ENCODE measurements at regions not wholly inside any gene's neighbourhood (a gene's known extent, or its start where the extent isn't known, plus 50 kb on each side); places are given as distances from the start of the nearest gene placed in this dataset.
"Not testable (repeated sequence)": the region's sequence is repeated elsewhere in the genome, so short reads cannot be mapped to it uniquely, and the experiment has no call there.

DNA sequence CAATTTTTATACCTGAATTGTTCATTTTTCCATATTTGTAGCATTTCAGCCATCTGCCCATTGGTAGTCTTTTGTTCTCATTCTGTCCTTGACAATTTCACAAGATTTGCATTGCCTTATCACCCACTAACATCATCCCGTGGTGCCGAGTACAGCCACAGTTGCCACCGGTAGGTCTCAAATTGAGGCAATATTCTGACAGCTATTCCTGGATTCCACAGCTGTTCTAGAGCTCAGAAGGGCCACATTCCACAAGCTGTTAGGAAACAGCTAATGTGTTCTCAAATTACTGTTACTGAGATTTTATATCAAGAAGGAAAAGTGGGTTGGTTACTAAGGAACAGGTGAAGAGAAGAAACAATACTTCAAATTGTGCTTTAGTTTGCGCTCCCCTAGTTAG is 178.8 kb downstream of the RPRM start:
- DNase-seq: no peak

DNA sequence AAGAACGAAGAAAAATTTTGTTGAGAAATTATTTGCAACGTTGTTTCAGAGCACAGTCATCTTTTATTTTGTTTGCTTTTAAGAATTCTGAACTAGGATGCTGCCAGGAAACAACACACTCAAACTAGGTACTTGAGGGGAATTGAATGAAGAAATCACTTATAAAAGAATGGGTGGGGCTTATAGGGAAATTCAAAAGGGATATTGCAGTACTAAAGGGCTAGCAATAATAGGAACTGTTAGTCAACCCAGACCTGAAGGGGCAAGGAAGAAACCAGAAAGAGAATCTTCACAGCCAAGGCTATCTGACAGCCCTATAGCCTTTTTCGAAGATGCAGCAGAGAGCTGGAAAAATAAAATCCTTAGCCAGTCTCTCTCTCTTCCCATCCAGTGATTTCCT is 179.3 kb downstream of the RPRM start:
- DNase-seq: no peak

DNA sequence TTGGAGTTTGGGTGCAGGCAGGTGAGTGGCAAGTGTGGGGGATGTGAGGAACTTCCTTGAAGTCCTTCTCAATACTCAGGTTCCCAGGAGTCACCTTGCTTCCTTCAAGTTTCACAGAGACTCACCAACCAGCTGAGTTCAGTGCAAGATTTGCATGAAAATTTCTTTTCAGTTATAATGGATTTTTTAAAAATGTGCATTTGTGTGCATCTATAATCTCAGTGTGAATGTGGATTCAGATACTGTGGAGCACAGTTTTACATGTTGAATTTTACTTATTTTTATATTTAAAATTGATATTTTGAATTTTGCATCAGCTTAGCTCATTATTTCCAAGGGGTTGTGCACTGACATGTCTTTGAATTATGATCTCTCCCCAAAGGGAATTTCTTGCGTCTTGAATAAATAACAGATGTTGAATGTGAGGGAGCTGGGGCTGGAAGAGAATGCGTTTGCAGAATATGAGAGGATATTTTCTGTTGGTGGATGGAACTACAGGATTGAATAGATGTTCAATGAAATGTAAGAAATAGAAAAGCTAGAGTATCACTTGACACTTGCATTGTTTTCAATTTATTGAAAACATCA is 184.3 kb downstream of the RPRM start:
- no peak for DNase-seq

DNA sequence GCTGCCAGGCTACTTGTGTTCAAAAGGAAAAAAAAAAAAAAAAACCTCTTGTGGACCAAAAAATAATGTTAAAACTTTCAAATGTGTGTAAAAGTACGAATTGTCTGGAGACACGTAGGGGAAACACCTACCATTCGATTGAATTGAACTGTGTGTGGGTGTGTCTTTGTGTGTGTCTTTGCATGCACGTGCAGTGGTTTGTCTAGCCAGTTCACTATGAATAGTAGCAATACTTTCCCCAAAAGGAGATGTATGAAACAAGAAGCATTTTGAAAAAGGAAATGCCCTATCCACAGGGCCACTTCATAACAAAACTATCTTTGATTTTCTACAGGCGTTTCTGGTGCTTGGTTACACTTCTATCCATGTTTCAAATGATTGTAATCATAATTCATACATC is 186.8 kb downstream of the RPRM start:
- DNase-seq: no peak

DNA sequence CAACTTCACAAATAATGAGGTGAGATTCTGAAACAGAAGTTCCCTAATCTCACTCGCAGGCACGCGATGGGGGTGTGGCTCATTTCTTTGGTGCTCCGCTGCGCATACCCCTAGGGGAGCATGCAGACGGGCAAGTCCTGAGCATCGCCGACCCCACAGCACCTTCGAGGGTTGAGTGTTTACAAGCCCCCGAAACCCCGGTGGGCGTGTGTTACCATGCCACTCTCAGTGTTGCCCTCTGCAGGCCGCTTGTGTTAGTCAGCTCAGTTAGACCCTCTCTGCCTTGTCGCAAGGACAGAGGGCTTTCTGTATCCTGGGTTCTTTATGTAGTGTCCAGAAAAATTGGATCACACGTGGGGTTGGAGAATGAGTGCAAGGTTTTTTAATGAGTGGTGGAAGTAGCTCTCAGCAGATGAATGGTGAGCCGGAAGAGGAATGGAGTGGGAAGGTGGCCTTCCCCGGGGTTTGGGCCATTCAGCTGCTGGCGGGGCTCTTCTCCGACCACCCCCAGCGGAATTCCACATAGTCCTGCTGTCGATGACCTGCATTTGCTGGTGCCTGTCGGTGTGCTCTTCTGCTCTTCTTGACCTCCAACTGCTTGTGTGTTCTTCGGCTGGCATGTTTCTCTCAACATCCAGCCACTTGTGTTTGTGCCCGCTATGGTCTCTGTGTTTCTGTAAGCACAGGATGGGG is 191.3 kb downstream of the RPRM start:
- DNase-seq: peak; percentile 87

DNA sequence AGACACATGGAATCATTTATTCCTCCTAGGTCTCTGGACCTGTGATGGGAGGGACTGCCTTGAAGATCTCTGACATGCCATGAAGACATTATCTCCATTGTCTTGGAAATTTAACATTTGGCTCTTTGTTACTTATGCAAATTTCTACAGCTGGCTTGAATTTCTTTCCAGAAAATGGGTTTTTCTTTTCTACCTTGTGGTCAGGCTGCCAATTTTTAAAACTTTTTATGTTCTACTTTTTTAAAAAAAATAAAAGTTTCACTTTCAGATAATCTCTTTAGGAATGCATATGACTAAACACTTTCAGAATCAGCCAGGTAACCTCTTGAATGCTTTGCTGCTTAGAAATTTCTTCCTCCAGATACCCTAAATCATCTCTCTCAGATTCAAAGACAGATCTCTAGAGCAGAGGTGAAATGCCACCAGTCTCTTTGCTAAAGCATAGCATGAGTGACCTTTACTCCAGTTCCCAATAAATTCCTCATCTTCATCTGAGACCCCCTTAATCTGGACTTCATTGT is 209.6 kb downstream of the RPRM start:
- no peak for DNase-seq

DNA sequence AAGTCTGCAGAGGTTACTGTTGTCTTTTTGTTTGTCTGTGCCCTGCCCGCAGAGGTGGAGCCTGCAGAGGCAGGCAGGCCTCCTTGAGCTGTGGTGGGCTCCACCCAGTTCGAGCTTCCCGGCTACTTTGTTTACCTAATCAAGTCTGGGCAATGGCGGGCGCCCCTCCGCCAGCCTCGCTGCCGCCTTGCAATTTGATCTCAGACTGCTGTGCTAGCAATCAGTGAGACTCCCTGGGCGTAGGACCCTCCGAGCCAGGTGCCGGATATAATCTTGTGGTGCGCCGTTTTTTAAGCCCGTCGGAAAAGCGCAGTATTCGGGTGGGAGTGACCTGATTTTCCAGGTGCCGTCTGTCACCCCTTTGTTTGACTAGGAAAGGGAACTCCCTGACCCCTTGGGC is 221.7 kb downstream of the RPRM start:
- DNase-seq: not testable (repeated sequence)

DNA sequence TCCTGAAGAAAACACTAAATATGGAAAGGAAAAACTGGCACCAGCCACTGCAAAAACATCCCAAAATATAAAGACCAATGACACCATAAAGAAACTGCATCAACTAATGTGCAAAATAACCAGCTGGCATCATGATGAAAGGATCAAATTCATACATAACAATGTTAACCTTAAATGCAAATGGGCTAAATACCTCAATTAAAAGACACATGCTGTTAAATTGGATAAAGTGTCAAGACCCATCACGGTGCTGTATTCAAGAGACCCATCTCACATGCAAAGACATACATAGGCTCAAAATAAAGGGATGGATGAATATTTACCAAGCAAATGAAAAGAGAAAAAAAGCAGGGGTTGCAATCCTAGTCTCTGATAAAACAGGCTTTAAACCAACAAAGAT is 231.9 kb downstream of the RPRM start:
- DNase-seq: not testable (repeated sequence)

DNA sequence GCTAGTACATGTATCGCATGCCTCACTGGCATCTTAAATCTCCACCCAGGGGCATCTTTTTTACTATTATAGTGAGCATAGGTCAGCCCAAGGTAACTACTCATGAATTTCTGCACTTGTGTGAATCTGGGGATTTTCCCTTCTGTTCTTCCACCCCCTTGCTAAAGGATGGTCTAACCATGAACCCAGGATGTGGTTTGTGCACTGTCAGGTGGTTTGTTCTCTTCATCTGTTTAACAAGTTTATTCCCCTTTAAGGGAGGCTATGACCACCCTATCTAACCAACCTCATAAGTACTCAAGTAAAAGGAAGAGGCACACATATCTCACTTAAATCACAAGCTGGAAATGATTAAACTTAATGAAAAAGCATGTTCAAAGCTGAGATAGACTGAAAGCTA is 243.0 kb downstream of the RPRM start:
- no peak for DNase-seq

DNA sequence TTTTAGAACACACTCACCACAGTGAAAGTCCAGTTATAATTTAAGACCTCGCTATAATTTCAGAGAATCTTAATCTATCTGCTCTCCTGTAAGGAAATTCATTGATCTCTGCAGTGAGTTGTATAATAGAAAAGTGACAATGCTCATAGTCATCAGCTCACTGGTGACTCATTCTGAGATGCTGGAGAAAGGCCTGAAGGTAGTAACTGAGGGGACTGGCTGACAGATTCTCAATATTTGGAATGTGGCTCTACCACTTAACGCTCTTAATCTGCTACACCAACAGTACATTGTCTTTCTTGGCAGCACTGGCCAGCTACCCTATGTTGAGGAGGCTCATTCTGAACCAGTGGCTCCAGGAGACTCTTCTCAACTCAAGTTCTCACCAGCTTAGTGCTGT is 246.1 kb downstream of the RPRM start:
- DNase-seq: peak; percentile 83

DNA sequence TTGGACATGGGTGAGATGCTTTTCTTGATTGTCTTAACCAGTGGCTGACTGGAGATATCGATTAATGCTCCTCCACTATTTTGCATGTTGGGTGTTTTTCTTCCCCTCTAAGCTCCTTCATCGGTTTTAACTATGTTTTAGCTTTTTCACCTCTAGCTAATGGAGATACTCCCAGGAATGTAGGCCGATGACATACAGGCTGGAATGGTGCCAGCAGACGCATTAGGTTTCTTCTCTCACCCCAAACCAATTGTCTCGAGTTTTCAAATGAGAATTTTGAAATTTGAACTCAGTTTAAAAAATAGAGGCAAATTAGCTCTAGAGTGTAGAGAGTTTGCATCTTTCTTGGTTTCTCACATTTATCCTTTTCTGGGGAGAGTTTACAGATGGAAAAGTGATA is 247.6 kb downstream of the RPRM start:
- DNase-seq: no peak

DNA sequence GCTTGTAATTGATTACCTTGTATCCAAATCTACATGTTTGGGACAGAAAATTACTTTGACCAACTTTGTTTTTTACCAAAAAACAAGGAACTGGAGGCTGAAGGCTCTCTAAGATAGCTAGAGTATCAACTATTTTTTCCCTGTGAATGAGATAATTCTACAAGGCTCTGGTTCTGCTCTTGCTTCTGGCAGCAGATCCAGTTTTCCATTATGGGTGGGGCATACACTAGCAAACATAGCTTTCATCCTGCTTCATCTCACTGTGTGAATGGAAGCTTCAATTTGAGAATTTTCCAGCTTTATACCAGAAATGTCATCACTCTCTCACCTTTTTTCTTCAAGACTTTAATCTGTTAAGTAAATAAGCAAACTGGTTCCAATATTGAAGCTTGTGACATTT is 249.7 kb downstream of the RPRM start:
- DNase-seq: no peak

DNA sequence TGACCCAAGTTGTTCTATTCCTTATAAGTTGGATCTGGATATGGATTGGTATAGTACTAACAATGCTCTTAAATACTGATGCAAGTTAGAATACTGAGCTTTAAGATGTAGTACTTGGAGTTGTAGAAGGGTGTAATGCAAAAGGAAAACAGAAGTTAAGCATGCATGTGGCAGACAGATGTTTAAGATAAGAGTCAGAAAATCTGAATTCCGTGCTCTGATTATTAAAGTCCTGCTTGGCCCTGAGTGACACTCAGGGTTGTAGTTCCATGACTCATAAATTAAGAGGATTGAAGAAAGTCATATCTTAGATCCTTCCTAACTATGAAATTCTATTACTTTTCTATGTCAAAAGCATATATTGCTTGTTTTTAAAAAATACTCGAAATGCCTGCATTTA is 250.6 kb downstream of the RPRM start:
- no peak for DNase-seq

DNA sequence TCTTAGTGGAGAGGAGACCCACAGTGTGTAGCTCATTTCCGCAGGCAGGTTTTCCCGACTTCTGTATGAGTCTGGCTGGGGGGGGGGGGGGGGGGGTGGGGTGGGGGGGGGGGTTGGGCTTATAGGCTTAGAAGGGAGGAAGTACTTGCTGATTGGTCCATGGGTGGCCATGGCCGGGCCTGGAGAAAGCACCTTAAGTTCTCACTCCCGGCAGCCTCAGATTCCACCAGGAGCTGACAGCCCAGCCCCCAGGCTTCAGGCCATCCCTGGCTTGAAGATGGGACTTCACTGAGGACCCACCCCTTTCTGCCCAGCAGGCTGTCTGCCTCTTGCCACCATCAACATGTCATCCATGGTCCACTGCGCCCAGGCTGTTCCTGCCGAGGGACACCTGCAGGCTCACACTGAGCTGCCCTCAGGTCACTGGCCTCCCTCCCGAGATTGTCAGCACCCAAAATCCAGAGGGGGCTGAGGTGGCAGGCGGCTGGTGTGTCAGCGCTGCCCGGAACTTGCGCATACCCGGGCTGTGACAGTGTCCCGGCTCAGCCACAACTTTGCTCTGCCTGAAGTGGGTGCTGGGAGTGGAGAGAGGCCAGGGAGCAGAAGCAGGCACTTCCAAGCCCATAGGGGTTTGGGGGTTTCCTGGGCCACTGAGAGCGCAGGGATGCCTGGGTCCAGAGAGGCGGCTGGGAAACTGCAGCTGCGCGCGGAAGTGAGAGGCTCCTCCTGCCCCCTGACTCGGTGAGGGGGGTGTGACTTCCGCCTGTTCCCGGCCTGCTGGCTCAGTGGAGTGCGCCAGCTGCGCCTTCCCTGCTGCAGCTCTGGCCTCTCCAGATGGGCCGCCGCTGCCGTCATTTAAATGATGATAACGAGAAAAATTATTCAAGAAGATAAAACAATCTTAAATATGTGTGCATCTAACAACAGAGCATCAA is 256.1 kb downstream of the RPRM start:
- no peak for DNase-seq

DNA sequence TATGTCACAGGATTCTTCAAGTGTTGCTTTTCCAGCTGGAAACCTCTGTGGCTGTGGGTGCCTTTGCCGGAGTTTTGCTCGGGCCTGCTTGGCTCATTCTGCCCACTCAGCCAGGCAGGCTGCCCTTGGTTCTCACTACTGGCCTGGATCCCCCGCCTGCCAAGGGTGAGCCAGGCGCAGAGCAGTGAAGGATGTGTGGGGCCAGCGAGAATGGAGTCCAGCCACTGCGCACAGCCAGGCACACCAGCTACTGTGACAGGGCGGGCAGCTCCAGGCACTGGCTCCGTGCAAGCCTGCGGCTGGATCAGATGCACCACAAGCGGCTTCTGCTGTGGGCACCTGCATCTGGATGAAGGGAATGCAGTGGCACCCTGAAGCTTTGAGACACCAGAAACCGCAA is 257.1 kb downstream of the RPRM start:
- DNase-seq: no peak

DNA sequence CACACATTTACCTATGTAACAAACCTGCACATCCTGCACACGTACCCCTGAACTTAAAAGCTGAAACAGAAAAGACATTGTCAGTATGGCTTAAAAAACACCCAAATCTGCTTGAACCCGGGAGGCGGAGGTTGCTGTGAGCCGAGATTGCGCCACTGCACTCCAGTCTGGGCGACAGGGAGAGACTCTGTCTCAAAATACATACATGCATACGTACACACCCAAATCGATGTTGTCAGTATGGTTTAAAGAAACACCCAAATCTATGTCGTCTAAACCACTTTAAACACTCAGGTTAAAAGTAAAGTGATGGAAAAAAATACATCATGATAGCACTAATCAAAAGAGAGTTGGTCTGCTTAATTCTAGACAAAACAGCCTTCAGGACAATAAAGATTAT is 257.5 kb downstream of the RPRM start:
- no peak for DNase-seq

DNA sequence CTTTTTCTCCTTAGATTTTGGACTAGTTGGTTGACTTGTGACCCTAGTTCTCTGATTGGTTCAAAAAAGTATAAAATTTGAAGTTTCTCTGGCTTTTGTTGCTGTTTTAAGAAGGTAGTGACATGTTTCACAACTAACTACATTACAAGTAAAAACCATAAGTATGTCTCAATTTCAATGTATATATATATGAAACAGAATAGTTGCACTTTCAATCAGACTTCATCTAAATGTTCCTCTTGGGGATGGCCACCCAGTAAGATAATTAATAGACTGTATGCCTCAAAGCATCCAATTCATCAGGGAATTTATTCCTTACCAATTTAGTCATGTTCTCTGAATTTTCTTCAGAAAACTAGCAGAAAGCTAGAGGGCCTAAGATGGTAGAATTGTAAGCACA is 259.7 kb downstream of the RPRM start:
- DNase-seq: no peak

DNA sequence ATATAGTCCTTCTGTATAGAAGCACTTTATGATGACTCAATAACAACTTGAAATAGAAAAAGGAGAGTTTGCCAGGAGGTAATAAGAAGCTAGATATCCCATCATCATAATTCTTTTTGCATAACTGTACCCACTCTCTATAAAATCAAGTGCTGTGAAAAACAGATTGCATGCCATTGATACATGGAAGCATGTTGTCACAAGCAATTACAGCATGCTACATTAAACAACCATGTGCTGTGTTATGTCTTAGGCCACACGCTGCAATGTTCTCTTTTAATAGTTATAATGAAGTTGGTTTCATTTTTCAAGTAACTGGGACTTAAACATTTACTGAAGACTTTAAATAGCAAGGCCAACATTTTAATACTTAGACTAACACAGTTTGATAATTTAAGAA is 264.2 kb downstream of the RPRM start:
- no peak for DNase-seq

DNA sequence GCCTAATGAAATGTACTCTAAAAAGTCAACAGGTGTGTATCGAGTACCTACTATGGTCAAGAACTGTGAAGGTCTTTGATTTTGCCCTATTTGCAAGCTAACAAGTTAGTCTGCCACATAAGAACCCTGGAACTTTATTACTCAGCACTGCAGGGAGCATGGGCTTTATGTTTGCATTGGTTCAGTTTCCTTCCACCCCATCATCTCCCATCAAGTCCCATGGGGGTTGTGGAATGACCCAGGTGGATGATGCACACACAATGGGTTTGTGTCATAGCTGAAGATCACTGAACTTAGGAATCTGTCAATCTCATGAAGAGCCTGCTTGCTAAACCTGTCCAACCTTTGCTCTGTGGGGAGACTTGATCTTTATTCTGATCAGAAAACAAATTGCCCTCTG is 265.5 kb downstream of the RPRM start:
- no peak for DNase-seq

DNA sequence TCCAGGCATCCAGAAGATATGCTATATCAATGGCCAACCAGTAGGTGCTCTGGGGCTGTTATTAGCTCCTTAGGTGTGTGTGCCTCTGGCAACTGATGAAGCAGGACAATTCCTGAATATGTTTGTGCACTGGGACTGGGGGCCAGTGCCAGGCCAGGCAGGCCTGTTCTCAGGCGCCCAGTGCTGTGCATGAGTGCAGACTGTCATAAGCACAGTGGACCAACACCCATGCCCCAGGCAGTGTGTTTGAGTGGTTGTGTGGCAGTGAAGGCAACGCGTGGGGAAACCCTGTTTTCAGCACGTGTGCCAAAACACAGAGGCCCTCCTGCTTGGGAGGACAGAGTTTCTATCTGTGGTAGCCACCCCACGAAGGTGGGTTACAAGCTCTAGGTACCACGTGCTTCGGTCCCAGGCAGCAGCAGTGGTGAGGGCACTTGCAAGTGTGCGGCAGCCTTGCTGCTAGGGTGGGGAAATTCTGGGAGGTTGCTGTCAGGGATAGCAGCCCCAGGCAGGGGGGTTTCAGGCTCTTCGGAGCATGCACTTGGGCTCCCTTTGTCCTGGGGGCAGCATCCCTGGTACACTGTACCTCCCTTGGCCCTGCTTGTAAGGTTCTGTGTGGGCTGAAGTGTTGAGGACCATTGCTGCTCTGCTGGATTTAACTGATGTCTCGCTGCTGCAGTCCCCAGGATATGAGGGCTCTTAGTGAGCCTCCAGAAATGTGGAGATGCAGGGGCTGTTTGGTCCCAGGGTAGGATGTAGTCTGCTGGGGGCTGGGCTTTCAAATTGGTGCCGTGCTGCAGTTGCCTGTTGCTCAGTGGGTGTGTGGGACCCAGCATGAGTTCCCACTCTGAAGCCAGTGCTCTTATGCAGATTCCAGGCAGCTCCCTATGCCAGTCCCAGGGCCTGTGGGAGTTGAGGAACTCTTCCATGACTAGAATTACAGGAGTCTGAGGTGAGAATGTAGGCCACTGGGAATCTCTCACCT is 280.9 kb downstream of the RPRM start:
- no peak for DNase-seq

DNA sequence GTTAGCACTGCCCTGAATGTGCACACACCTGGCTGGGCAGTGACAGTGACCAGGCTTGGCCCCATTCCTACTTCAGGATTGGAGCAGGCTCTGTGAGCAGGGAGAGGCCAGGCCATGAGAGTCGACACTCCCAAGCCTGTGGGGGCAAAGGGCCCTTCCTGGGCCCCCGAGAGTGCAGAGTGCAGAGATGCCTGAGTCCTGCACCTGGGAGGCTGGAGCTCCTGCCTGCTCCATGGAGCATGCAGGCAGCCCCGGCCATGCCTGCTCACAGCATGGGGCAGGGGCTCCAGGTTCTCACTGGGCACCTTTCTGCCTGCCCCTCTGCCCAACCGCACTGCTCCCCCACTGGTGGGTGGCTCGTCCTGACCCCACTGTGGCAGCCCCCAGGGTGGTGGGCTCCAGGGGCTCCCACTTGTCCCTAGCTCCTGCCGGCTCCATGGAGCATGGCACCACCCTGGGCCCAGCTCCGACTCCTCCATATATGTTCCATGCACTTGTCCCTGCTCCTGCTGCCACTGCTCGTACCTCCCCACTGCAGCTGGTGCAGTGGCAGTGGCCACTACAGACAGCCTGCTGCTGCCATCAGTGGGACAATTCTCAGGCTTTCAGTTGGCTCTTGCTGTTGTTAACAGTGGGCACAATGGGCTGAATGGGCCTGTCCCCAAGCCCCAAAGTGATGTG is 282.0 kb downstream of the RPRM start:
- no peak for DNase-seq

DNA sequence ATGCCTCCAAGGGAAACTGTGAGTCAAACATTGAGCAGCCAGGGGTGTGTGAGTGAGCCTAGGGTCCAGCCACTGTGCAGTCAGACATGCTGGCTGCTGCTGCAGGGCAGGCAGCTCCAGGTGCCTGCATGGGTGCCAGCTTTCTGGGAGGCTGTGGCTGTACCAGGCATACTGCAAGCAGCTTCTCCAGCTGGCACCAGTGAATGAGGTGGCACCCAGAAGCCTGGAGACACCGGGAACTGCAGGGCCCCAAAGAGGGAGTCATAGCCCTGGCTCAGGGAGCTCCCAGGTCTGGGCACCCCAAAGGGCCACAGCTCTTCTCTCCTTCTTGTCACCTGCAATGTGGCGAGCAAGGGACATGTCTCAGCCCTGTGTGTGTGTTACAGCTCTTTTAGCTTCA is 283.2 kb downstream of the RPRM start:
- no peak for DNase-seq

Measured in islet precursor cell (in vitro differentiated cells).